ENCODE measurements at regions not wholly inside any gene's neighbourhood (a gene's known extent, or its start where the extent isn't known, plus 50 kb on each side); places are given as distances from the start of the nearest gene placed in this dataset.

GRCh38 chr18:45203677-45204076 is 411.6 kb upstream of the SLC14A2 start:
- TF ChIP-seq CTCF (conservative IDR thresholded peaks at IDR 0.05; ENCODE audit: low read length) (no peak), EZH2phosphoT487 (IDR thresholded peaks at IDR 0.05; ENCODE audit: borderline replicate concordance, low read depth, low read length) (no peak)
